NCI-H2227 (cell line): ENCODE measurements at regions not wholly inside any gene's neighbourhood (a gene's known extent, or its start where the extent isn't known, plus 50 kb on each side); places are given as distances from the start of the nearest gene placed in this dataset.
A peak's percentile ranks its signal among the peaks of the same experiment; 100 is the strongest.
"Not testable (repeated sequence)": the region's sequence is repeated elsewhere in the genome, so short reads cannot be mapped to it uniquely, and the experiment has no call there.

ENCODE experiments used
- DNase-seq: peaks from one replicate; lab custom pipeline; 2025; ENCODE audit not compliant: unreplicated experiment; lab: John Stamatoyannopoulos, UW

GRCh38 chr4:104010722-104011121, 290.9 kb upstream of the TACR3 start:
- DNase-seq: no peak

- not testable (repeated sequence) for DNase-seq
Measured at GRCh38 chr4:104002318-104002717, 282.5 kb upstream of the TACR3 start.

DNA sequence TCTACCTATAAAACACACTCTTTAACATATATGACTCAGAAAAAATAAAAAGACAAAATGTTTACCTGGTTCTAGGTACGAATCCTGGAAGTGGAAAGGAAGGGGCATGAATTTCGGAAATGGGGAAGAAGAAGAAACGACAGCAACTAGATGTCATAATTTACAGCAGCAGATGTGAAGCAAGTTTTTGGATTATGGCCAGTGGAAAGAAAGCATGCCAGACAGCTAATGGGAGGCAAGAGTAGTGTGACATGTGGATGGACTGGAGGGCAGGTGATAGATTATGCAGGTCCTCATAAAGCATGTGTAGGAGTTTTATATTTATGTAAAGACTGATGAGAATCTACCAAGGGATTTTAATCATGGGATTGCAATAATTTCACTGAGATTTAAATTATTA, 279.0 kb upstream of the TACR3 start:
- no peak for DNase-seq

DNA sequence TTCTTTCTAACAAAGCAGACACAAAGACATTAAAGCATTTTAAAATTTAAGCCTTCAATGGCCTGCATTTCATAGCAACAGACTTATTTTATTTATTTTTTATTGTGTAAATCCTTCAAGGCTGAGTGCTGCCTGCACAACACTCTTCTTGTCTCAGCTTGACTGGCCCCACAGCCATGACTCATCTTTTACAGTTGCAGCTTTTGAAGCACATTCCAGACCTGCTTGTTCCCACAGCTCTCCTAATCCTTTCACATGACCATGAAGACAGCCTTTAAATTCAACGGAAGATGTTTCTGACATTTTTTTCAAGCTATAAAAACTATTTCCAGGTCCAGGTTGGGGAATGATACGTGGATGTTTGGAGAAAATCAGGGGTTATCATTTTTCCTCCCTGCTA, 276.9 kb upstream of the TACR3 start:
- peak; percentile 37 for DNase-seq

DNA sequence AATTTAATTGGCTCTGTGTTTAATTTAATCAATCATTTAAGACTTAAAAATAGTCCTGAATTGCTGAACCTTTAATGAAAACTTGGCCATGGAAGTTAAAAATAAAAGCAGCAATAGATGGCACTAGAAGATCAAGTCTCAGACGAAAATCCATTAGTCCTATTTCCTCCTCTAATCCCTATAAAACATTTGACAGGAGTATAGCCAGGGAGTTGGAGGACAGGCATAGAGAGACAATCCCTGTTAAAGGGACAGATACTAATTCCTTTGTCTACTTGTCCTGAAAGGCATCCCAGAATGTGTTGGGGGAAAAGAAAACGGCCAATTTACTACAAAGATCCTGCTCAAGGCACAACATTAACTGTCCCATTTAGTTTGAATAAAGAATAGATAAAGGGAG, 276.3 kb upstream of the TACR3 start:
- DNase-seq: peak; percentile 50

DNA sequence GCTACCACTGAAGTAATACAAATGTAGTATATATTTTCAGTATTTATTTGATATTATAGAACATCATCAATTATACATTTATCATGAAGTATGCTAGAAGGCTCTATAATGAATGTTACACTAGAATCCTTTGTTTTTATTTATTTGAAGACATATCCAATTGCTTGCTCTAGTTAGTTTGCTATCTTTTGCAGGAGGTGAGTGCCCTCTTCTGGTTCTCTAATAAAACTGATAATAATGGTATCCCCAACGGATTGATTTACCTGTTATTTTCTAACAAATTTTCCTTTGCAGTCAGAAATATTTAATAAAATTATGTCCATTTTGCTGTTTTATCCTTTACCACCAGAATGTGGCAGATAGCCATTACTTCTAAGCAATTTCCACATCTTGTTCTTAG, 274.3 kb upstream of the TACR3 start:
- DNase-seq: no peak

DNA sequence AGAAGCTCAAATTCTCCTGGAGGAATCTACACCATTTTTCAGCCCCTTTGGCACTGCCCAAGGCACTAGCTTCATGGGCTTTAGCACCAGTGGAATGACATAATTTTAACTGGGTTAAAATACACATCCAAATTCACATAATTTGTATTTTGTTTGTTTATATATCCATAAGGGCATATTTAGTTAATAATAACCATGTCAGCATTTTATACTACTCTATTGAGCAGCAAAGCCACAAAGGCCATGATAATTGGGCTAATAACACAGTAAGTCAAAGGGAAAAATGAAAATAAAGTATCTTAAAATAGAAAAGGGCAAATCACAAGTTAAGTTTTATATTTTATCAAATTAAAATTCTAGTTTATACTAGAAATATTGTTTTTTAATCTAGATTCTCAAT, 262.7 kb upstream of the TACR3 start:
- no peak for DNase-seq

DNA sequence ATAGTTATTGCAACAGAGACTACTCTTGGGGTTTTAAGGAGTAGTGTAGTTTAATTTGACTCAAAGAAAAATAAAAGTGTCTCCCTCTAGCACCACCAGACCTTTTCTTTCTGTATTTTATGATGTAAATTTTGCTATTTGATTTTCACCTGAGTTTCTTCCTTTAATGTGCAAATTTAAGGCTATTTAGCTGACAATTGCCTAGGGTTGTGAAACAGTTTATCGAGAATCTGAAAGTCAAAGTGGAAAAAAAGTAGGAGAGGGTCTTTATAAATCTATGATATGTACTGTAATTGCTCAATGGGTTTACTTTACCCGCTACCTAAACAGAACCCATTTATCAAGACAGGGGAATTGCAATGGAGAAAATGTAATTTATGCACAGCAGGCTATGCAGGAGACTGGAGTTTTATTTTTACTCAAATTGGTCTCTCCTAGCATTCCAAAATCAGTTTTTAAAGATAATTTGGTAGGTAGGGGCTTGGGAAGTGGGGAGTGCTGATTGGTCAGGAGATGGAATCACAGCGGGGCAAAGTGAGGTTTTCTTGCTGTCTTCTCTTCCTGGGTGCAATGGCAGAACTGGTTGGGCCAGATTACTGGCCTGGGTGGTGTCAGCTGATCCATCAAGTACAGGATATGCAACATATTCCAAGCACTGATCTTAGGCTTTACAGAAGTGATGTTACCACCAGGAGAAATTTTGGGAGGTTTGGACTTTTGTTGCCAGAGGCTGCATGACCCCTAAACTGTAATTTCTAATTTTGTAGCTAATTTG, 228.6 kb upstream of the TACR3 start:
- no peak for DNase-seq

GRCh38 chr4:103947617-103948016, 227.8 kb upstream of the TACR3 start:
- no peak for DNase-seq

GRCh38 chr4:103946621-103947268, 227.0 kb upstream of the TACR3 start:
- not testable (repeated sequence) for DNase-seq

- no peak for DNase-seq
Measured at GRCh38 chr4:103938488-103938887, 218.7 kb upstream of the TACR3 start.

DNA sequence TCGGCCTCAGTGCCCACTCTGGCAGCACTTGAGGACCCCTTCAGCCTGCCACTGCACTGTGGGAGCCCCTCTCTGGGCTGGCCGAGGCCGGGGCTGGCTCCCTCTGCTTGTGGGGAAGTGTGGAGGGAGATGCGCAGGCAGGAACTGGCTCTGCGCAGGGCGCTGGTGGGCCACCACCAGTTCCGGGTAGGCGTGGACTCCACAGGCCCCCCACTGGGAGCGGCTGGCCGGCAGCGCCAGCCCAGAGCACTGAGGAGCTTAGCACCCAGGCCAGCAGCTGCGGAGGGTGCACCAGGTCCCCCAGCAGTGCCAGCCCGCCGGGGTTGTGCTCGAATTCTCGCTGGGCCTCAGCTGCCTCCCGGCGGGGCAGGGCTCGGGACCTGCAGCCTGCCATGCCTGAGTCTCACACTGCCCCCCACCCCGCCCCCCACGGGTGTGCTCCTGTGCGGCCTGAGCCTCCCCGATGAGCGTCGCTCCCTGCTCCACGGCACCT, 216.9 kb upstream of the TACR3 start:
- DNase-seq: no peak

- DNase-seq: peak; percentile 31
Measured at GRCh38 chr4:103934178-103934789, 214.5 kb upstream of the TACR3 start.

DNA sequence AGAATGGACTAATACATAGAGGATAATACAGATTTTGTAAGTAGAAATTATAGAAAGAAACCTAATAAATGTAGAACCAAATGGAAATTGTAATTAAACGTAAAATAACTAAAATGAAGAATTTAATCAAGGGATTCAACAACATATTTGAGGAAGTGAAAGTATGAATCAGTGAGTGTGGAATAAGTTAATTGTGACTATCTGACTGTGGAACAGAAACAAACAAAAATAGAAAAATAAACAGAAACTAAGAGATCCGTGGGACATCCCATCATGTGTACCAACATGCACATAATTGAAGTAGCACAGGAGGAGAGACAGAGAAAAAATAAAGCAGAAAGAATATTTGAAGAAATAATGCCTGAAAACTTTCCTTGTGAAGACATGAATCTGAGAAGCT, 208.6 kb upstream of the TACR3 start:
- no peak for DNase-seq

DNA sequence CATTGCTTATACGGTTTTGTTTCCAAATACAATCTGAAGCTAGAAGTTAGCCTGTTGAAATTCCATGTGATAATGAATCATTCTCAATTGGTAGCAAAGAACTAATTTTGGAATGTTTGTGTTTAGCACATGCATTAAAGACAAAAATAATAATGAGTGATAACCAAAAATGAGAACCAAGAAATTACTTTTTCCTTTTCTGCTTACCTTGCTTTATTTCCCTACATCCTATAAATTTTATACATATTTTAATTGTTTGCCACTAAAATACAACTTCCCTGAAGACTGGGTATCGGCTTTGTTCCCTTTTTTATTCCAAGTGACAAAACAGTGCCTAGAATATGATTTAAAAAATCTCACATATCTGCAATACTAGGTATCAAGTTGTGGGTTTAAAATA, 203.8 kb upstream of the TACR3 start:
- no peak for DNase-seq

- DNase-seq: no peak
Measured at GRCh38 chr4:103918214-103918613, 198.4 kb upstream of the TACR3 start.

- DNase-seq: peak; percentile 24
Measured at GRCh38 chr4:103915224-103915869, 195.6 kb upstream of the TACR3 start.

DNA sequence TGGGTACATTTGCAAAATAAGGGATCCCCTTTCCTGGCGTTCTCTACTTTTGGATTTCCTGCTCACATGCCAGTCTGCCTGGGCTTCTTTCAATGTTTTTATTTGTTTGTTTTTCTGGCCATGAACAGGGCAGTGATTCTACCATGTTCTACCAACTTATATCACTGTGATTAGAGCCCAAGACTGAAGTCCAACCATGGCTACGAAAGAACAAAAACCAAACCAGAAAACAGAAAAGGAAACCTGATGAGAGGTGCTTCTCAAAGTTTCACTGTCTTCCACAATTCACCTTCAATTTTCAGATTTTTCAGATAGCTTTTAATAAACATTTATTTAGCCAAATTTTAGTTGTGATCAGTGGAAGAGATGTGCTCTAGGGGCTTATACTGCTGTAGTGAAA, 187.6 kb upstream of the TACR3 start:
- DNase-seq: no peak

DNA sequence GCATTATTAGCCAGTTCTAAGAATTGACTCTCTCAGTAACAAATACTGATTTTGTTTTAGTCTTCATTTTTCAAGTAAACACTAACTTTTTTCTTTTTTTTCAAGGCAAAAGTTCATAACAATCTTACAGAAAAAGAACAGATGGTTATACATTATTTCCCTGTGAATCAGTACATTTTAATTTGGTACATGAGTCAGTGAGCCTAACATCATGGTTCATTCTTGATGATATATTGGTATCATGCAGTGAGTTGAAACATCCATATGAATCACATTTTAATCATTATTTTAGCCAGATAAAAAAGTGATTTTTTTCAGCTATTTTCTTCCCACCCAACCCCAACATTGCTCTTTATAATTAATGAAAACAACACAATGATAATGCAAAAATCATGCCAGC, 184.3 kb upstream of the TACR3 start:
- DNase-seq: no peak

- no peak for DNase-seq
Measured at GRCh38 chr4:103902730-103903129, 182.9 kb upstream of the TACR3 start.

- no peak for DNase-seq
Measured at GRCh38 chr4:103895876-103896465, 176.2 kb upstream of the TACR3 start.
